KMS-11 (cell line): ENCODE measurements at regions not wholly inside any gene's neighbourhood (a gene's known extent, or its start where the extent isn't known, plus 50 kb on each side); places are given as distances from the start of the nearest gene placed in this dataset.

ENCODE experiments used
- H2AFZ ChIP-seq: fragments of 200-600 bp; sonication (generic); 2 replicates; pipeline ENCODE4 v1.6.1; 2016; ENCODE audit warnings: antibody characterized with exemption, mixed run types, low read depth
- H3K27ac ChIP-seq: fragments of 200-600 bp; sonication (generic); 2 replicates; pipeline ENCODE4 v1.6.1; 2016; ENCODE audit warnings: mild to moderate bottlenecking, mixed run types
- H3K27me3 ChIP-seq: fragments of 200-600 bp; sonication (generic); 2 replicates; pipeline ENCODE4 v1.6.1; 2017; ENCODE audit warnings: mild to moderate bottlenecking, low read depth, mixed run types, moderate library complexity; ENCODE audit not compliant: insufficient read depth
- H3K36me3 ChIP-seq: fragments of 200-600 bp; sonication (generic); 2 replicates; pipeline ENCODE4 v1.6.1; 2017; ENCODE audit warnings: mild to moderate bottlenecking, mixed run types; ENCODE audit not compliant: insufficient read depth
- H3K4me1 ChIP-seq: fragments of 200-600 bp; sonication (generic); 2 replicates; pipeline ENCODE4 v1.6.1; 2016; ENCODE audit warnings: mild to moderate bottlenecking, low read depth, mixed run types; ENCODE audit not compliant: poor library complexity, severe bottlenecking
- H3K4me2 ChIP-seq: fragments of 200-600 bp; sonication (generic); 2 replicates; pipeline ENCODE4 v1.7.0; 2016; ENCODE audit warnings: mild to moderate bottlenecking, mixed run types
- H3K4me3 ChIP-seq: fragments of 200-600 bp; sonication (generic); IDR thresholded peaks from 2 replicates; pipeline ENCODE4 v1.6.1; 2017; ENCODE audit warnings: low read depth, low read length, mixed read lengths; ENCODE audit not compliant: insufficient read depth
- H3K79me2 ChIP-seq: fragments of 200-600 bp; sonication (generic); 2 replicates; pipeline ENCODE4 v1.6.1; 2016; ENCODE audit warnings: low read depth, mixed run types; ENCODE audit not compliant: insufficient read depth
- H3K9ac ChIP-seq: fragments of 200-600 bp; sonication (generic); 2 replicates; pipeline ENCODE4 v1.6.1; 2016; ENCODE audit warnings: mild to moderate bottlenecking, mixed run types
- H4K20me1 ChIP-seq: fragments of 200-600 bp; sonication (generic); 2 replicates; pipeline ENCODE4 v1.6.1; 2016; ENCODE audit warnings: mild to moderate bottlenecking, mixed run types; ENCODE audit not compliant: insufficient read depth
- CTCF ChIP-seq: fragments of 200-600 bp; sonication (generic); conservative IDR thresholded peaks from 2 replicates; pipeline ENCODE4 v1.6.1; 2017; ENCODE audit warnings: low read depth, mild to moderate bottlenecking, antibody characterized with exemption, low read length, moderate library complexity, mixed read lengths

GRCh38 chr16:61274211-61274610, 762.0 kb downstream of the CDH8 start:
- Histone ChIP-seq H3K9ac (no peak overlapping the region), H3K4me1 (no peaks in the 10 kb centered on the region), H3K27me3 (no peaks in the 10 kb centered on the region), H3K27ac (no peak overlapping the region), H3K4me3 (no peak overlapping the region), H3K4me2 (no peak overlapping the region), H4K20me1 (no peaks in the 10 kb centered on the region), H3K36me3 (no peaks in the 10 kb centered on the region), H2AFZ (no peak overlapping the region), H3K79me2 (no peaks in the 10 kb centered on the region)
- TF ChIP-seq CTCF: no peak

- Histone ChIP-seq H3K4me2 (no peak overlapping the region), H3K4me3 (no peak overlapping the region), H2AFZ (no peak overlapping the region), H3K27me3 (no peaks in the 10 kb centered on the region), H3K9ac (no peak overlapping the region), H3K4me1 (no peaks in the 10 kb centered on the region), H3K27ac (no peak overlapping the region), H3K36me3 (no peaks in the 10 kb centered on the region), H3K79me2 (no peaks in the 10 kb centered on the region), H4K20me1 (no peaks in the 10 kb centered on the region)
- TF ChIP-seq CTCF: no peak
Observed at GRCh38 chr16:61270726-61271125, 765.5 kb downstream of the CDH8 start.

GRCh38 chr16:61263400-61263799, 772.8 kb downstream of the CDH8 start:
- Histone ChIP-seq H3K9ac (no peak overlapping the region), H3K4me3 (no peak overlapping the region), H3K4me2 (no peak overlapping the region), H3K27ac (no peak overlapping the region), H3K79me2 (no peaks in the 10 kb centered on the region), H4K20me1 (no peaks in the 10 kb centered on the region), H3K27me3 (no peaks in the 10 kb centered on the region), H2AFZ (no peak overlapping the region), H3K4me1 (no peaks in the 10 kb centered on the region), H3K36me3 (no peaks in the 10 kb centered on the region)
- TF ChIP-seq CTCF: no peak

GRCh38 chr16:61261315-61261714, 774.9 kb downstream of the CDH8 start:
- Histone ChIP-seq H3K79me2 (no peaks in the 10 kb centered on the region), H3K4me2 (no peak overlapping the region), H3K27ac (no peak overlapping the region), H3K4me1 (no peaks in the 10 kb centered on the region), H2AFZ (no peak overlapping the region), H3K36me3 (no peaks in the 10 kb centered on the region), H3K27me3 (no peaks in the 10 kb centered on the region), H3K9ac (no peak overlapping the region), H4K20me1 (no peaks in the 10 kb centered on the region), H3K4me3 (no peak overlapping the region)
- no peak for TF ChIP-seq CTCF

- Histone ChIP-seq H3K27me3 (no peaks in the 10 kb centered on the region), H3K4me1 (no peaks in the 10 kb centered on the region), H3K27ac (no peak overlapping the region), H3K79me2 (no peaks in the 10 kb centered on the region), H3K4me3 (no peak overlapping the region), H4K20me1 (no peaks in the 10 kb centered on the region), H3K9ac (no peak overlapping the region), H3K4me2 (no peak overlapping the region), H3K36me3 (no peaks in the 10 kb centered on the region), H2AFZ (no peak overlapping the region)
- TF ChIP-seq CTCF: no peak
Observed at GRCh38 chr16:61246592-61246991, 789.6 kb downstream of the CDH8 start.
